ENCODE measurements at regions not wholly inside any gene's neighbourhood (a gene's known extent, or its start where the extent isn't known, plus 50 kb on each side); places are given as distances from the start of the nearest gene placed in this dataset.

DNA sequence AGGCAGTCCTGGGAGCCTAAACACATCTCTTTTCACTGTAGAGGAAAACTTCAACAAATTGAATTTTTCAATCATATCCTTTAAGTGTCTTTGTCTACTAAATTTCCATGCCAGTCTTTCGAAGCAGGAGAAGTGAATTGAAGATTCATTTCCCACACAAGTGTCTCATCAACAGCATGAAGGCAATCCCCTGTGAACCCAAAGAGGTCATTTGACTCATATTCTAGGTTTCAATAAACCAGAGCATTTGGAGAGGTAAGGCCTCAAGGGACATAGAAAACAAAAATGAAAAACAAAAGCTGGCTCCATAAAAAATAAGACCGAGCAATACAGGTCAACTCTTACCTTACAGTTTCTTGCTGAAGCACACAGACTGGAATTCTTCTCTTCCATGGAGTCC, 94.1 kb upstream of the ATP1B1 start:
- CTCF ChIA-PET, result no interaction called here
- intact Hi-C loops (cut with micrococcal nuclease; ENCODE audit: unreplicated experiment), result no loop called here
- Mint-ChIP-seq H3K27ac (ENCODE audit: unreplicated experiment) (no peak overlapping the region), H3K4me1 (ENCODE audit: low read depth, unreplicated experiment) (no peaks in the 10 kb centered on the region), H3K4me3 (ENCODE audit: unreplicated experiment) (no peak overlapping the region), H3K9me3 (ENCODE audit: unreplicated experiment) (no peaks in the 10 kb centered on the region), H3K36me3 (ENCODE audit: insufficient read depth, unreplicated experiment) (no peaks in the 10 kb centered on the region), H3K27me3 (ENCODE audit: insufficient read depth, unreplicated experiment) (no peaks in the 10 kb centered on the region)
- TF ChIP-seq, protein P1, sequence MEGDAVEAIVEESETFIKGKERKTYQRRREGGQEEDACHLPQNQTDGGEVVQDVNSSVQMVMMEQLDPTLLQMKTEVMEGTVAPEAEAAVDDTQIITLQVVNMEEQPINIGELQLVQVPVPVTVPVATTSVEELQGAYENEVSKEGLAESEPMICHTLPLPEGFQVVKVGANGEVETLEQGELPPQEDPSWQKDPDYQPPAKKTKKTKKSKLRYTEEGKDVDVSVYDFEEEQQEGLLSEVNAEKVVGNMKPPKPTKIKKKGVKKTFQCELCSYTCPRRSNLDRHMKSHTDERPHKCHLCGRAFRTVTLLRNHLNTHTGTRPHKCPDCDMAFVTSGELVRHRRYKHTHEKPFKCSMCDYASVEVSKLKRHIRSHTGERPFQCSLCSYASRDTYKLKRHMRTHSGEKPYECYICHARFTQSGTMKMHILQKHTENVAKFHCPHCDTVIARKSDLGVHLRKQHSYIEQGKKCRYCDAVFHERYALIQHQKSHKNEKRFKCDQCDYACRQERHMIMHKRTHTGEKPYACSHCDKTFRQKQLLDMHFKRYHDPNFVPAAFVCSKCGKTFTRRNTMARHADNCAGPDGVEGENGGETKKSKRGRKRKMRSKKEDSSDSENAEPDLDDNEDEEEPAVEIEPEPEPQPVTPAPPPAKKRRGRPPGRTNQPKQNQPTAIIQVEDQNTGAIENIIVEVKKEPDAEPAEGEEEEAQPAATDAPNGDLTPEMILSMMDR (IDR thresholded peaks at IDR 0.05; ENCODE audit: insufficient read depth in 1 of 2, low read depth in 1 of 2, low read length in 1 of 2, severe bottlenecking in 1 of 2, unreplicated experiment in 1 of 2), result no peak
- no peak for DNase-seq
- H3K27me3 ChIP-seq (replicated peaks; ENCODE audit: control insufficient read depth, insufficient read depth, low read length), result no peaks in the 10 kb centered on the region
- POLR2A ChIA-PET, result no interaction called here
- no peaks in the 10 kb centered on the region; the same call in 1 of the 2 replicates for H3K9me3 ChIP-seq
- H3K4me1 ChIP-seq, result no peaks in the 10 kb centered on the region
- no peaks in the 10 kb centered on the region for H3K36me3 ChIP-seq (ENCODE audit: control insufficient read depth, insufficient read depth, low read length)
- BruUV-seq (replicated peaks), result no TSS peak
- no peak overlapping the region for H3K4me3 ChIP-seq (ENCODE audit: low read depth, low read length)

DNA sequence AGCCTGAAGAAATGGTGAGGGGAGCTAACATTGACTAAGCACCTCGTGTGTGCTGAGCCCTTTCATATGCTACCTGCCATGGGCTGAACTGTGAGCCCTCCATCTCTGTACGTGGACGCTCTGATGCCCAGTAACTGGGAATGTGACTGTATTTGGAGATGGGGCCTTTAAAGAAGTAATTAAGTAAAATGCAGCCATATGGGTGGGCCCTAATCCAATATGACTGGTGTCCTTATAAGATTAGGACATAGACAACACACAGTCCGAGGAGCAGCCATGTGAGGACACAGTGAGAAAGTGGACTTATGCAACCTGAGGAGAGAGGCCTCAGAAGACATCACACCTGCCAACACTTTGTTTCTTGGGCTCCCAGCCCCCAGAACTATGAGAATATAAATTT, 92.7 kb upstream of the ATP1B1 start:
- DNase-seq, result no peak
- H3K4me3 ChIP-seq (ENCODE audit: low read depth, low read length), result no peak overlapping the region
- Mint-ChIP-seq H3K4me3 (ENCODE audit: unreplicated experiment) (no peak overlapping the region), H3K9me3 (ENCODE audit: unreplicated experiment) (no peaks in the 10 kb centered on the region), H3K36me3 (ENCODE audit: insufficient read depth, unreplicated experiment) (no peaks in the 10 kb centered on the region), H3K27me3 (ENCODE audit: insufficient read depth, unreplicated experiment) (no peaks in the 10 kb centered on the region), H3K4me1 (ENCODE audit: low read depth, unreplicated experiment) (no peaks in the 10 kb centered on the region), H3K27ac (ENCODE audit: unreplicated experiment) (no peak overlapping the region)
- POLR2A ChIA-PET, result no interaction called here
- no peaks in the 10 kb centered on the region for H3K4me1 ChIP-seq
- no peaks in the 10 kb centered on the region; the same call in 1 of the 2 replicates for H3K9me3 ChIP-seq
- H3K36me3 ChIP-seq (ENCODE audit: control insufficient read depth, insufficient read depth, low read length), result no peaks in the 10 kb centered on the region
- no peaks in the 10 kb centered on the region for H3K27me3 ChIP-seq (replicated peaks; ENCODE audit: control insufficient read depth, insufficient read depth, low read length)
- TF ChIP-seq, protein P1 (IDR thresholded peaks at IDR 0.05; ENCODE audit: insufficient read depth in 1 of 2, low read depth in 1 of 2, low read length in 1 of 2, severe bottlenecking in 1 of 2, unreplicated experiment in 1 of 2), result no peak
- intact Hi-C loops (cut with micrococcal nuclease; ENCODE audit: unreplicated experiment), result no loop called here
- CTCF ChIA-PET, result no interaction called here
- no TSS peak for BruUV-seq (replicated peaks)

DNA sequence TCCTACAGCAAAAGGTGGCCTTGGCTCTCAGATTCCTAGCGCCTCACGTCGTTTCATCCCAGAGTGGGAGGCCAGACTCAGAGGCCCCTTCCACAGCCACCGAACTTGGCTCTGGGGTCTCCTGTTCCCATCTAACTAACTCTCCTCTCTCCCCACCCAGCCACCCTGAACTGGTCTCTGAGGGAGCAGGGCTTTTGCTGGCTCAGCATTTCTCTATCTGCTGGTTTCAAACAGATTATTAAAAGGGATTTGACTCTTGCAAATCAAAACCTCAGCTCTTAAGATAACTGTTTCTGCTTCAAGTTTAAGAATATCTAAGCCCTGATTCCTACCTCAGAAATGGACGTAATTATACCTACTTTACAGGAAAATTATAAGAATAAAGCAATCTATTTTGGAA, 91.0 kb upstream of the ATP1B1 start:
- no peaks in the 10 kb centered on the region for H3K9me3 ChIP-seq
- no peak for DNase-seq
- no peaks in the 10 kb centered on the region for H3K4me1 ChIP-seq
- ChIA-PET POLR2A (no interaction called here), CTCF (no interaction called here)
- intact Hi-C loops (cut with micrococcal nuclease; ENCODE audit: unreplicated experiment), result no loop called here
- no peaks in the 10 kb centered on the region for H3K36me3 ChIP-seq (ENCODE audit: control insufficient read depth, insufficient read depth, low read length)
- BruUV-seq (replicated peaks), result no TSS peak
- TF ChIP-seq, protein P1 (IDR thresholded peaks at IDR 0.05; ENCODE audit: insufficient read depth in 1 of 2, low read depth in 1 of 2, low read length in 1 of 2, severe bottlenecking in 1 of 2, unreplicated experiment in 1 of 2), result no peak
- no peaks in the 10 kb centered on the region for H3K36me3 Mint-ChIP-seq (ENCODE audit: insufficient read depth, unreplicated experiment)
- no peaks in the 10 kb centered on the region for H3K9me3 Mint-ChIP-seq (ENCODE audit: unreplicated experiment)
- H3K4me3 ChIP-seq (ENCODE audit: low read depth, low read length), result no peak overlapping the region
- no peaks in the 10 kb centered on the region for H3K27me3 Mint-ChIP-seq (ENCODE audit: insufficient read depth, unreplicated experiment)
- no peak overlapping the region for H3K27ac Mint-ChIP-seq (ENCODE audit: unreplicated experiment)
- no peak overlapping the region for H3K4me3 Mint-ChIP-seq (ENCODE audit: unreplicated experiment)
- H3K4me1 Mint-ChIP-seq (ENCODE audit: low read depth, unreplicated experiment), result peaks cover 7% of the 10 kb centered on the region
- H3K27me3 ChIP-seq (replicated peaks; ENCODE audit: control insufficient read depth, insufficient read depth, low read length), result no peaks in the 10 kb centered on the region

Data from Caco-2 (cell line).